Endodermal cell (in vitro differentiated cells): ENCODE measurements at regions not wholly inside any gene's neighbourhood (a gene's known extent, or its start where the extent isn't known, plus 50 kb on each side); places are given as distances from the start of the nearest gene placed in this dataset.

Source experiments
- DNase-seq: peaks from one replicate; pipeline ENCODE4 v3.0.0-alpha.2; 2017
- H3K27ac ChIP-seq: 2 replicates; pipeline ENCODE4 v1.5.1; 2013; ENCODE audit warnings: mild to moderate bottlenecking, low read depth, low read length, moderate library complexity
- H3K27me3 ChIP-seq: 2 replicates; pipeline ENCODE4 v1.6.1; 2013; ENCODE audit warnings: mild to moderate bottlenecking, low read length, moderate library complexity; ENCODE audit not compliant: insufficient read depth, control insufficient read depth, poor library complexity, severe bottlenecking
- H3K36me3 ChIP-seq: 2 replicates; pipeline ENCODE4 v1.7.0; 2013; ENCODE audit warnings: mild to moderate bottlenecking, low read length, moderate library complexity; ENCODE audit not compliant: control insufficient read depth, insufficient read depth
- H3K4me1 ChIP-seq: one replicate; pipeline ENCODE4 v1.7.0; 2013; ENCODE audit warnings: low read length; ENCODE audit not compliant: control insufficient read depth, insufficient read depth
- H3K4me3 ChIP-seq: 2 replicates; pipeline ENCODE4 v1.5.1; 2013; ENCODE audit warnings: mild to moderate bottlenecking, low read length, moderate library complexity
- H3K9ac ChIP-seq: 2 replicates; pipeline ENCODE4 v1.6.1; 2013; ENCODE audit warnings: mild to moderate bottlenecking, low read length, moderate library complexity; ENCODE audit not compliant: poor library complexity, severe bottlenecking; ENCODE audit errors: extremely low read depth
- H3K9me3 ChIP-seq: 2 replicates; pipeline ENCODE4 v1.6.1; 2013; ENCODE audit warnings: mild to moderate bottlenecking, low read length, moderate library complexity; ENCODE audit not compliant: control insufficient read depth
- H3K27ac Mint-ChIP-seq: 2 replicates; pipeline ENCODE4 v1.8.0; 2020; ENCODE audit warnings: mixed read lengths
- H3K27me3 Mint-ChIP-seq: 2 replicates; pipeline ENCODE4 v1.8.0; 2021; ENCODE audit warnings: mild to moderate bottlenecking, mixed read lengths; ENCODE audit not compliant: insufficient read depth
- H3K36me3 Mint-ChIP-seq: 2 replicates; pipeline ENCODE4 v1.8.0; 2020; ENCODE audit warnings: low read depth, mixed read lengths
- H3K4me1 Mint-ChIP-seq: 2 replicates; pipeline ENCODE4 v1.8.0; 2020; ENCODE audit warnings: mixed read lengths
- H3K4me3 Mint-ChIP-seq: 2 replicates; pipeline ENCODE4 v1.8.0; 2020; ENCODE audit warnings: mild to moderate bottlenecking, moderate library complexity, mixed read lengths
- H3K9me3 Mint-ChIP-seq: 2 replicates; pipeline ENCODE4 v1.8.0; 2020; ENCODE audit warnings: mild to moderate bottlenecking, mixed read lengths
- WGBS, 2 experiments: methylation state at CpG; one replicate each; pipeline versions ENCODE4 v1.1.5 to v1.1.7; 2013; ENCODE audit warnings: missing lambda C conversion rate in 2 of 2, mixed read lengths in 1 of 2; ENCODE audit not compliant: insufficient coverage in 1 of 2, insufficient read length in 1 of 2; 5-methylcytosine and 5-hydroxymethylcytosine counted together
- TF ChIP-seq, protein P1 (sequence below): fragments of 200-600 bp; sonication (generic); conservative IDR thresholded peaks from 2 replicates; pipeline ENCODE4 v1.5.0; 2021; ENCODE audit warnings: antibody characterized with exemption, mild to moderate bottlenecking

GRCh38 chr2:222033541-222033940 is 265.3 kb downstream of the PAX3 start:
- TF ChIP-seq, protein P1, sequence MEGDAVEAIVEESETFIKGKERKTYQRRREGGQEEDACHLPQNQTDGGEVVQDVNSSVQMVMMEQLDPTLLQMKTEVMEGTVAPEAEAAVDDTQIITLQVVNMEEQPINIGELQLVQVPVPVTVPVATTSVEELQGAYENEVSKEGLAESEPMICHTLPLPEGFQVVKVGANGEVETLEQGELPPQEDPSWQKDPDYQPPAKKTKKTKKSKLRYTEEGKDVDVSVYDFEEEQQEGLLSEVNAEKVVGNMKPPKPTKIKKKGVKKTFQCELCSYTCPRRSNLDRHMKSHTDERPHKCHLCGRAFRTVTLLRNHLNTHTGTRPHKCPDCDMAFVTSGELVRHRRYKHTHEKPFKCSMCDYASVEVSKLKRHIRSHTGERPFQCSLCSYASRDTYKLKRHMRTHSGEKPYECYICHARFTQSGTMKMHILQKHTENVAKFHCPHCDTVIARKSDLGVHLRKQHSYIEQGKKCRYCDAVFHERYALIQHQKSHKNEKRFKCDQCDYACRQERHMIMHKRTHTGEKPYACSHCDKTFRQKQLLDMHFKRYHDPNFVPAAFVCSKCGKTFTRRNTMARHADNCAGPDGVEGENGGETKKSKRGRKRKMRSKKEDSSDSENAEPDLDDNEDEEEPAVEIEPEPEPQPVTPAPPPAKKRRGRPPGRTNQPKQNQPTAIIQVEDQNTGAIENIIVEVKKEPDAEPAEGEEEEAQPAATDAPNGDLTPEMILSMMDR: no peak
- peaks cover 11% of the 10 kb centered on the region for H3K9me3 Mint-ChIP-seq
- no peak overlapping the region for H3K4me3 Mint-ChIP-seq
- Histone ChIP-seq H3K9me3 (peaks cover 10% of the 10 kb centered on the region), H3K4me1 (no peaks in the 10 kb centered on the region), H3K9ac (no peak overlapping the region), H3K36me3 (no peaks in the 10 kb centered on the region), H3K4me3 (no peak overlapping the region), H3K27me3 (peaks cover 50% of the 10 kb centered on the region), H3K27ac (no peak overlapping the region)
- peaks cover 2% of the 10 kb centered on the region for H3K4me1 Mint-ChIP-seq
- peaks cover 3% of the 10 kb centered on the region for H3K36me3 Mint-ChIP-seq
- WGBS, 2 experiments: 69 to 100% methylated on average over 1 to 2 of the region's 2 CpGs
- no peak for DNase-seq
- H3K27me3 Mint-ChIP-seq: peaks cover 52% of the 10 kb centered on the region
- no peak overlapping the region for H3K27ac Mint-ChIP-seq

DNA sequence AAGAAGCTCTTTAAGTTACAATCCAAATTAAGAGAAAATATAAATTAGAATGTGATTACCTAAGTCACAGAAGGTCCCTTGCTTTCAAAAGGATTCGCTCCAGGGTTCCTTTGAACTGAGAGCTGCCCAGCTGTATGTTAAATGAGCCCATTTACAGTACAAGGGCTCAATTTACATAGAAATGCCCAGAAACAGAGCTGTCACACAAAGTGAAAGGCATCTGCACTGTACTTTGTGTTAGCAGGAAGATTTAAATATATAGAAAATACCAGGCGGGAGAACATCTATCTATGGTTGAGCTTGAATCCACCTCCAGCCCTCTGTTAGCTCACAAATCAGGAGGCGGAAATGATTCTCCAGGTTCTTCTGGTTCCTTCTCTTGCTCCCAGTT is 272.9 kb downstream of the PAX3 start:
- H3K4me3 Mint-ChIP-seq: peak overlapping the region; percentile 33
- peak overlapping the region; percentile 21 for H3K27ac ChIP-seq
- TF ChIP-seq, protein P1: no peak
- peaks cover 12% of the 10 kb centered on the region for H3K9me3 Mint-ChIP-seq
- H3K9ac ChIP-seq: no peak overlapping the region
- peaks cover 3% of the 10 kb centered on the region for H3K36me3 Mint-ChIP-seq
- DNase-seq: peak; percentile 72
- H3K27me3 ChIP-seq: peaks cover 30% of the 10 kb centered on the region
- 0 to 18% methylated on average over 2 to 3 of the region's 3 CpGs for WGBS, 2 experiments
- peaks cover 63% of the 10 kb centered on the region for H3K27me3 Mint-ChIP-seq
- no peak overlapping the region for H3K4me3 ChIP-seq
- H3K4me1 Mint-ChIP-seq: peaks cover 17% of the 10 kb centered on the region
- H3K9me3 ChIP-seq: peaks cover 12% of the 10 kb centered on the region
- no peak overlapping the region for H3K27ac Mint-ChIP-seq
- H3K36me3 ChIP-seq: no peaks in the 10 kb centered on the region
- peaks cover 3% of the 10 kb centered on the region for H3K4me1 ChIP-seq

- Histone ChIP-seq H3K27ac (peak overlapping the region; percentile 61), H3K36me3 (no peaks in the 10 kb centered on the region), H3K4me1 (peaks cover 3% of the 10 kb centered on the region), H3K9ac (no peak overlapping the region), H3K27me3 (peaks cover 31% of the 10 kb centered on the region), H3K9me3 (peaks cover 12% of the 10 kb centered on the region), H3K4me3 (peak overlapping the region; percentile 47)
- Mint-ChIP-seq H3K4me3 (peak overlapping the region; percentile 33), H3K4me1 (peaks cover 17% of the 10 kb centered on the region), H3K36me3 (peaks cover 3% of the 10 kb centered on the region), H3K9me3 (peaks cover 12% of the 10 kb centered on the region), H3K27me3 (peaks cover 63% of the 10 kb centered on the region), H3K27ac (no peak overlapping the region)
- peak; percentile 49 for DNase-seq
- TF ChIP-seq, protein P1: peak; percentile 89
- WGBS, 2 experiments: 5 to 9% methylated on average over 6 to 7 of the region's 8 CpGs
Measured at GRCh38 chr2:222024932-222025880, 273.6 kb downstream of the PAX3 start.
